IPS-15b (cell line): ENCODE measurements at regions not wholly inside any gene's neighbourhood (a gene's known extent, or its start where the extent isn't known, plus 50 kb on each side); places are given as distances from the start of the nearest gene placed in this dataset.
"Not testable (repeated sequence)": the region's sequence is repeated elsewhere in the genome, so short reads cannot be mapped to it uniquely, and the experiment has no call there.

Experiments used
- H3K27me3 ChIP-seq: one replicate; pipeline ENCODE4 v1.6.1; 2013; ENCODE audit warnings: low read length; ENCODE audit not compliant: control insufficient read depth, insufficient read depth
- H3K36me3 ChIP-seq: one replicate; pipeline ENCODE4 v1.6.1; 2013; ENCODE audit warnings: low read length; ENCODE audit not compliant: control insufficient read depth, insufficient read depth
- H3K4me1 ChIP-seq: one replicate; pipeline ENCODE4 v1.6.1; 2013; ENCODE audit warnings: mild to moderate bottlenecking, low read length; ENCODE audit not compliant: control insufficient read depth, insufficient read depth
- H3K4me3 ChIP-seq: one replicate; pipeline ENCODE4 v1.5.1; 2013; ENCODE audit warnings: low read depth, low read length
- H3K9ac ChIP-seq: one replicate; pipeline ENCODE4 v1.6.1; 2013; ENCODE audit warnings: low read depth, mild to moderate bottlenecking, low read length
- H3K9me3 ChIP-seq: one replicate; pipeline ENCODE4 v1.6.1; 2013; ENCODE audit warnings: mild to moderate bottlenecking, low read length; ENCODE audit not compliant: control insufficient read depth, insufficient read depth

DNA sequence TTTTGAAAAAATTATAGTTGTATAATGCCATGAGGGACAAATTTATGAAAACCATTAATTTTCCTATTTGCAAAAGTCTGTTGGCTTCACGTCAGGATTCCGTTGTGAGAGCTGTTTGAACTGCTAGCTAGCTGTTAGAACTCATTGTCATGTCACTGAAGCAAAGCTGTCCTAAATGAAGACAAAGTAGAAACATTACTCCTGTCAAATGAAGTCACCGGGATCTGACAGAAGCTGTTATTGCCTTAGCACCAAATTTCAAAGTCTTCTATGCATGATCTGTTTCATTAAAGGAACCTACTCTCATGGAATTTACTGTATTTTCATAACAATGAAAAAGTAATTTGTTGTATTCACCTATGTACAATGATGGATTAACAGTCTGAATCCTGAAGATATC, 479.8 kb downstream of the PLOD2 start:
- H3K4me3 ChIP-seq = no peak overlapping the region
- no peaks in the 10 kb centered on the region for H3K36me3 ChIP-seq
- no peaks in the 10 kb centered on the region for H3K27me3 ChIP-seq
- no peaks in the 10 kb centered on the region for H3K4me1 ChIP-seq
- no peak overlapping the region for H3K9ac ChIP-seq
- no peaks in the 10 kb centered on the region for H3K9me3 ChIP-seq

DNA sequence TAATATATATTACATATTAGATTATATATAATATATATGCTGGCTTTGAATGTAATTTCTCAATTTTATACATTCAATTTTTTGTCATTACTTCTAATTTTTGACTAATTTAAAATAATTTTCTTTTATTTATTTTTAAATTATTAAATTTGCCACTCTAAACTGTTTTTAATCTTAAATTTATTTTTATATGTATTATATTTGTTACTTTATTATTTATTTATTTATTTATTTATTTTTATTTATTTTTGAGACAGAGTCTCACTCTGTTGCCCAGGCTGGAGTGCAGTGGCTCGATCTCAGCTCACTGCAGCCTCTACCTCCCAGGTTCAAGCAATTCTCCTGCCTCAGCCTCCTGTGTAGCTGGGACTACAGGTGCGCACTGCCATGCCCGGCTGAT, 473.0 kb downstream of the PLOD2 start:
- H3K4me3 ChIP-seq, H3K4me1 ChIP-seq, H3K9ac ChIP-seq, H3K36me3 ChIP-seq, H3K9me3 ChIP-seq, H3K27me3 ChIP-seq: not testable (repeated sequence)

DNA sequence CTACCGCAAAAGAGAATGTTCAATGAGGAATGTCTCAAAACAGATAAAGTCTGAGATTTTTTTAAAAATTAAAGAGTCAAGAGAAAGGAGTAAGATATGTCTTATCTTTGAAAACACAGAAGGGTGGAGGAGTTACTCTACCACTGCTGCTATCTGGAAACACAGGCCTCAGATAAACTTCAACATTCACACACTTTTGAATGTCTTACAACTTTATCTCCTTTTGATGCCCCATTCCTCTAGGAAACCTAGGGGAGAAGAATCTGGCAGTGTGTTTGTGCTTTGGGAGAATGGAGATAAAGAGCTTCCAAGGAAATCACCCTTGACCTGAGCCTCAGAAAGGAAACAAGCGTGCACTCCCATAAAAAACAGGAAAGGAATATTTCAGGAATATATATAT, 468.2 kb downstream of the PLOD2 start:
- no peaks in the 10 kb centered on the region for H3K27me3 ChIP-seq
- no peaks in the 10 kb centered on the region for H3K36me3 ChIP-seq
- no peaks in the 10 kb centered on the region for H3K4me1 ChIP-seq
- H3K4me3 ChIP-seq = no peak overlapping the region
- H3K9ac ChIP-seq = no peak overlapping the region
- H3K9me3 ChIP-seq = no peaks in the 10 kb centered on the region

DNA sequence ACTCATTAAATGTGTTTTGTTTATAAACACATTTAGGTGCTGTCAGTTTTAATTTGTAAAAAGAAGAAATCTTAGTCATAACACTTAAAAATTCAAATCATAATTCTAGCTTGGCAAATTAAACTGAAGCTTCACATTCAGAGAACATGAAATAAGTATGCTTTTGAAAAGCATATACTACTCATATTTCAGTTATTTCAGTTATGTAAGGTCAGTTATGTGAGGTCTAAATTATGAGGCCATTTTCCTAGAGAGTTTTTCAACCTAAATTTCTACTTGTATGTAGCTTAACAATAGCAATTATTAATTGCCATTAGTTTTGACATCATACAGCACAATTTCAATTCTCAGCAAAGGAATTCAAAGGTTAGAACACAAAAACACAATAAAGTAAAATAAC, 465.0 kb downstream of the PLOD2 start:
- Histone ChIP-seq H3K4me1 (no peaks in the 10 kb centered on the region), H3K27me3 (no peaks in the 10 kb centered on the region), H3K36me3 (no peaks in the 10 kb centered on the region), H3K9me3 (no peaks in the 10 kb centered on the region), H3K4me3 (no peak overlapping the region), H3K9ac (no peak overlapping the region)

DNA sequence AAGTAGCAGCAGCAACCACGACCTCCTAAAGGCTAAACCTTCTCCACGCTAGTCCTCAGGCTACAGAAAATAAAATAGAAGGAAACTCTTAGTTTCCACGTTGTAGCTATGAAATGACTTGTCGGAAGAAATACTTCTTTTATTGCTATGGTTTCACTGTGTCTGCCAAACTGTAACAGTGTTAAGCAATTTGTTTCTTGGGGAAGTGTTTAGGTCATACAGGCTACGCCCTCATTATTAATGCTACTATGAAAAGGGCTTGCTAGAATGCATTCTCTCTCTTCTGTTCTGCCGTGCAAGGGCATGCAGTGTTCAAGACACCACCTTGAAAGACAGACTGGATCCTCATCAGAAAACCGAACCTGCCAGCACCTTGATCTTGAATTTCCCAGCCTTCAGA, 462.7 kb downstream of the PLOD2 start:
- Histone ChIP-seq H3K4me1 (no peaks in the 10 kb centered on the region), H3K9me3 (no peaks in the 10 kb centered on the region), H3K4me3 (no peak overlapping the region), H3K9ac (no peak overlapping the region), H3K27me3 (no peaks in the 10 kb centered on the region), H3K36me3 (no peaks in the 10 kb centered on the region)

DNA sequence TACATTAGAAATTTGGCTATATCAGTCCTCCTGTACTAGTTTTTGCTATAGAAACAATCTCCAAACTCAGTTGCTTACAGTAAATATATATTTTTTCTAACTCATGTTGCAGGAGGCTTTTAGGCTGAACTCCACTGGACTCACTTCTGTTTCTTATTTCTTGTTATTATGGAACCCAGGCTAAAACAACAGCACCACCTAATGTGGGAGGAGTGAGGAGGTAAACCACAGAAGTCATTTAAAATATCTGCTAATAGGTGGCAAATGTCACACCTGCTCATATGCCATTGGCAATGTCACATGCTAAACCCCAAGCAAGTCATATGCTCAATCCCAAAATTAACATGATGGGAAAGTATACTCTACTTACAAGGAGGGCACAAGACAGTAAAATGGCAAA, 462.2 kb downstream of the PLOD2 start:
- H3K4me1 ChIP-seq = no peaks in the 10 kb centered on the region
- no peaks in the 10 kb centered on the region for H3K9me3 ChIP-seq
- H3K36me3 ChIP-seq = no peaks in the 10 kb centered on the region
- H3K4me3 ChIP-seq = no peak overlapping the region
- no peaks in the 10 kb centered on the region for H3K27me3 ChIP-seq
- no peak overlapping the region for H3K9ac ChIP-seq

DNA sequence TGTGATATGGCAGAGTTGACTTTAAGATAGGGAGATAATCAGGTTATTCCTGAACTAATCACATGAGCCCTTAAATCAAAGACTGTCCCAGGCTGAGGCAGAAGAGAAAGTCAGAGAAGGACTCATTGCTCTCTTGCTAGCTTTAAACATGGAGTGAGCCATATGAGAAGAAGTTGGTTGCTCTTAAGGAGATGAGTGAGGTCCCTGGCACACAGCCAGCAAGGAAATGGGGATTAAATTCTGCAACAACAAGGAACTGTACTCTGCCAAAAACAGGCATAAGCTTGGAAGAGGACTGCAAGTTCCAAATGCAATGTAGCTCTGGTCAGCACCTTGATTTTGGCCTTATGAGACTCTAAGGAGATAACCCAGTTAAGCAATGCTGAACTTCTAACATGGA, 457.0 kb downstream of the PLOD2 start:
- Histone ChIP-seq H3K9ac (no peak overlapping the region), H3K36me3 (no peaks in the 10 kb centered on the region), H3K4me3 (no peak overlapping the region), H3K9me3 (no peaks in the 10 kb centered on the region), H3K27me3 (no peaks in the 10 kb centered on the region), H3K4me1 (no peaks in the 10 kb centered on the region)

DNA sequence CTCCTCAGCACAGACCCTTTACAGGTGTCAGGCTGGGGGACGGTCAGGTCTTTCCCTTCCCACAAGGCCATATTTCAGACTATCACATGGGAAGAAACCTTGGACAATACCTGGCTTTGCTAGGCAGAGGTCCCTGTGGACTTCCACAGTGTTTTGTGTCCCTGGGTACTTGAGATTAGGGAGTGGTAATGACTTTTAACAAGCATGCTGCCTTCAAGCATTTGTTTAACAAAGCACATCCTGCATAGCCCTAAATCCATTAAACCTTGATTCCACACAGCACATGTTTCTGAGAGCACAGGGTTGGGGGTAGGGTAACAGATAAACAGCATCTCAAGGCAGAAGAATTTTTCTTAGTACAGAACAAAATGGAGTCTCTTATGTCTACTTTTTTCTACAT, 451.2 kb downstream of the PLOD2 start:
- H3K9ac ChIP-seq, H3K4me1 ChIP-seq, H3K27me3 ChIP-seq, H3K4me3 ChIP-seq, H3K36me3 ChIP-seq, H3K9me3 ChIP-seq: not testable (repeated sequence)

DNA sequence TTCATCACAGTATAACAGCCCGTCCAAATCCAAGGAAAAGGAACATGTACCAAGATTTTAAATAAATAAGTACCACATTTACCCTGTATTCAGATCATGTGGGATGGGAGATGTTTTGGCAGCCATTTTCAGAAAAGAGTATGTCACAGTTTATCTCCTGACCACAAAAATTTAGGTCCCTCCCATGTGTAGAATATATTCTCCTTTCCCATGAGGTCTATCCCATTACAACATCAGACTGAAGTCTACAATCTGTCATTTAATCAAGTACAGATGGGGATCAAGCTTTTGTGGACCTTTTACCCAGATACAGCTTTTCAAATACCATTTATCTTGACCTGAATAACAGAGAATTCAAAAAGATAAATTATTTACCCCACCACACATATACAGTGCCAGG, 444.5 kb downstream of the PLOD2 start:
- Histone ChIP-seq H3K27me3 (no peaks in the 10 kb centered on the region), H3K9me3 (no peaks in the 10 kb centered on the region), H3K36me3 (no peaks in the 10 kb centered on the region), H3K9ac (no peak overlapping the region), H3K4me3 (no peak overlapping the region), H3K4me1 (no peaks in the 10 kb centered on the region)

DNA sequence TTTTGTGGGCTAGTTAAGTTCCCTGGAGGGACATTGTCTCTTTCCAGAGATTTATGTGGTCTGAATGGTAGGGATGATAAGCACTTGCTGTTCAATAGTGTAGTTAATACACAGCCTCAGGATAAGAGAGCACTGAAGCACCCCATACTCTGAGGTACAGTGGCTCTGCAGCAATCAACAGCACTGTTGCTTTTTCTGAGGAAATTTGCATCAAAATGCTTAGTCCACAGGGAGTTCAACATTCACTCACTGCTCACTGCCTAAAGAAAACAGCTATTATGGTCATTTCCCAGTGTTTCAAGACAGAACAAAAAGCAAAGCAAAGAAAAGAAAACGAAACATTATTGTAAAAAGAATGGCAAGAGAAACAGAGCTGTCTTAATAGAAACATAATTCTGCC, 441.9 kb downstream of the PLOD2 start:
- no peaks in the 10 kb centered on the region for H3K9me3 ChIP-seq

DNA sequence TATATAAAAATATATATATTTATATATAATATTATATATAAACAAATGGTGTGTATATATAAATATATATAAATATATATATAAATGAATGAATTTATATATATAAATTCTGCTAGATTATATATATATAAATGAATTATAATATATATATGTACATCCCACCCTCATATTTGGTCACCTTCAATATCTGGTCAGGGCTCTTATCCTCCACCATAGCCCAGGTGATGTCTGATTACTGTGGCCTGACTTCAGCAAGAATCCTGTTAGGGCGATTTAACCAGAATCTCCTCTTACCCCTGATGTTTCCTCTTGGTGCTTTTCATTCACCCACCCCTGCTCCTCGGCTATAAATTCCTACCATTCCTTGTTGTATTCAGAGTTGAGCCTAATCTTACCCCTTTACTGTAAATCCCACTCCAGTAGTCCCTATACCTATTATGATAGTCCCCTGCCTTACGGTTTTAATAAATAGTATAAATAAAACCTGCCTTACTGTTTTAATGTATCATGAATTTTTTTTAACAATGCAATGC, 439.6 kb downstream of the PLOD2 start:
- H3K27me3 ChIP-seq = no peaks in the 10 kb centered on the region

More for the DNA sequence above, 441.9 kb downstream of the PLOD2 start:
- H3K4me3 ChIP-seq = no peak overlapping the region
- H3K27me3 ChIP-seq = no peaks in the 10 kb centered on the region
- no peak overlapping the region for H3K9ac ChIP-seq
- H3K36me3 ChIP-seq = no peaks in the 10 kb centered on the region
- H3K4me1 ChIP-seq = no peaks in the 10 kb centered on the region

DNA sequence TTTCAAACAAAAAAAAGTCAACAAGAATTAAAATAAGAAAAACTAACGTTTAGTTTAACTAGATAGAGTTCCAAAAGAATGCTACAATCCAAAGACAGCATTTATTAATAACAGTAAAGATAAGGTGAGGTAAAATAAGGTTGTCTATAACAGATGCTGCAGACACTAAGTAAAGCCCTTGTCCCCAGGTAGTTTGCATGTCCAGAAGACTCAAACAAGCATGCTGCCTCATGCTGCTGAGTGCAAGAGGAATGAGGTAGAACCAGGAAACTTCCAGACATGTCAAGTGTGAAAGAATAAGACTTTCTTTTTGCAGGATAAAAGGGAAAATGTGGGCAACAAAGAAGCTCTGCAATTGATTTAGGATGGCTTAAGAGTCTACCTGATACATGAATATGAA, 439.2 kb downstream of the PLOD2 start:
- no peaks in the 10 kb centered on the region for H3K4me1 ChIP-seq
- H3K4me3 ChIP-seq = no peak overlapping the region
- no peak overlapping the region for H3K9ac ChIP-seq
- no peaks in the 10 kb centered on the region for H3K9me3 ChIP-seq
- H3K27me3 ChIP-seq = no peaks in the 10 kb centered on the region
- H3K36me3 ChIP-seq = no peaks in the 10 kb centered on the region

More for the DNA sequence above, 439.6 kb downstream of the PLOD2 start:
- H3K36me3 ChIP-seq = no peaks in the 10 kb centered on the region
- H3K9me3 ChIP-seq = no peaks in the 10 kb centered on the region
- H3K9ac ChIP-seq = no peak overlapping the region
- no peak overlapping the region for H3K4me3 ChIP-seq
- no peaks in the 10 kb centered on the region for H3K4me1 ChIP-seq

DNA sequence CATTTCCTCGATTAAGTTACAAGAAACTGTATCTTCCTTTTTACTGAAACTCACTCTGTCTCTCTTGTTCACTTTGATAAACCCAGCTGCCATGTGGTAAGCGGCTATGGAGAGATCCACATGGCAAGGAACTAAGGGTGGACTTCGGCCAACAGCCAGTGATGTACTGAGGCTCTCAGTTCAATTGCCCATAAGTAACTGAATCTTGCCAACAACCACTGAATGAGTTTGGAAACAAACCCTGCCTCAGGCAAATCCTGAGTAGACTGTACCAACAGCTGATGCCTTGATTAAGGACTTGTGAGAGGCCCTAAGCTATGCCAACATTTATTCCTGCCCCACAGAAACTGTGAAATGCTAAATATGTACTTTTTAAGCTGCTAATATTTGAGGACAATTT, 433.5 kb downstream of the PLOD2 start:
- no peak overlapping the region for H3K4me3 ChIP-seq
- H3K9me3 ChIP-seq = no peaks in the 10 kb centered on the region
- no peaks in the 10 kb centered on the region for H3K36me3 ChIP-seq
- no peak overlapping the region for H3K9ac ChIP-seq
- no peaks in the 10 kb centered on the region for H3K27me3 ChIP-seq
- H3K4me1 ChIP-seq = no peaks in the 10 kb centered on the region
